ENCODE measurements at regions not wholly inside any gene's neighbourhood (a gene's known extent, or its start where the extent isn't known, plus 50 kb on each side); places are given as distances from the start of the nearest gene placed in this dataset.

DNA sequence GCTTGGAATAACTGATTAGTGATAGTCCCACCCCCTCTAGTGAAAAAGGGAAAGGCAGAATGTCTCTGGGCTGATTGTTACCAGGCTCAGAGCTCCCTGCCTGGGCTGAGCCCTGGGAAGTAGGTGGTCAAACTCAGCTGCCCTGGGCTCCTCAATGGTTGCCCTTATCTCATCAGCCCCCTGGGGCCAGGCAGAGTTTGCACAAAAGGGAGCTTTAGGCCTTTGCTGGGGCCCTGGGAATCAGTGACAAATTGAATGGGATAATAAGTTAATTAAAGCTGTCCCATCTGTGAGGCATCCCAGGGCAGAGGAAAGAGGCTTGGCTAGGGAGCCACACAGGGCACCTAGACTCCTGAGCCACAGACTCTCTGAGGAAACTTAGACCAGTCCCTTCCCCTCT is 89.0 kb downstream of the EFNB1 start:
- Histone ChIP-seq H3K36me3 (ENCODE audit: control insufficient read depth, insufficient read depth, low read length) (no peaks in the 10 kb centered on the region), H3K27ac (ENCODE audit: insufficient read depth, low read length) (no peak overlapping the region), H3K79me2 (ENCODE audit: control insufficient read depth, insufficient read depth, low read length) (no peaks in the 10 kb centered on the region), H3K27me3 (ENCODE audit: control insufficient read depth, insufficient read depth, low read length) (no peaks in the 10 kb centered on the region), H3K4me2 (ENCODE audit: extremely low read depth, insufficient read depth, low read length) (no peak overlapping the region), H3K4me3 (replicated peaks in 1 of 4; ENCODE audit: control extremely low read depth in 1 of 4, insufficient read depth in 1 of 4, low read depth in 3 of 4, low read length in 4 of 4) (no peak overlapping the region), H4K20me1 (ENCODE audit: control insufficient read depth, extremely low read depth, insufficient read depth, low read length) (no peaks in the 10 kb centered on the region), H3K9ac (ENCODE audit: insufficient read depth, low read length) (no peak overlapping the region), H3K4me1 (ENCODE audit: control insufficient read depth, extremely low read depth, insufficient read depth, low read length) (no peaks in the 10 kb centered on the region), H3K9me3 (ENCODE audit: control insufficient read depth, insufficient read depth, low read depth, low read length) (no peaks in the 10 kb centered on the region), H2AFZ (ENCODE audit: low read length) (no peak overlapping the region)
- DNase-seq (ENCODE audit: low read depth in 2 of 2) = no peak
- TF ChIP-seq EZH2 (IDR thresholded peaks at IDR 0.05; ENCODE audit: low read length, missing control alignments) = no peak
- TF ChIP-seq, protein P1, sequence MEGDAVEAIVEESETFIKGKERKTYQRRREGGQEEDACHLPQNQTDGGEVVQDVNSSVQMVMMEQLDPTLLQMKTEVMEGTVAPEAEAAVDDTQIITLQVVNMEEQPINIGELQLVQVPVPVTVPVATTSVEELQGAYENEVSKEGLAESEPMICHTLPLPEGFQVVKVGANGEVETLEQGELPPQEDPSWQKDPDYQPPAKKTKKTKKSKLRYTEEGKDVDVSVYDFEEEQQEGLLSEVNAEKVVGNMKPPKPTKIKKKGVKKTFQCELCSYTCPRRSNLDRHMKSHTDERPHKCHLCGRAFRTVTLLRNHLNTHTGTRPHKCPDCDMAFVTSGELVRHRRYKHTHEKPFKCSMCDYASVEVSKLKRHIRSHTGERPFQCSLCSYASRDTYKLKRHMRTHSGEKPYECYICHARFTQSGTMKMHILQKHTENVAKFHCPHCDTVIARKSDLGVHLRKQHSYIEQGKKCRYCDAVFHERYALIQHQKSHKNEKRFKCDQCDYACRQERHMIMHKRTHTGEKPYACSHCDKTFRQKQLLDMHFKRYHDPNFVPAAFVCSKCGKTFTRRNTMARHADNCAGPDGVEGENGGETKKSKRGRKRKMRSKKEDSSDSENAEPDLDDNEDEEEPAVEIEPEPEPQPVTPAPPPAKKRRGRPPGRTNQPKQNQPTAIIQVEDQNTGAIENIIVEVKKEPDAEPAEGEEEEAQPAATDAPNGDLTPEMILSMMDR (conservative IDR thresholded peaks at IDR 0.05 in 1 of 2, IDR thresholded peaks at IDR 0.05 in 1 of 2; ENCODE audit: low read depth in 1 of 2, low read length in 2 of 2) = no peak

DNA sequence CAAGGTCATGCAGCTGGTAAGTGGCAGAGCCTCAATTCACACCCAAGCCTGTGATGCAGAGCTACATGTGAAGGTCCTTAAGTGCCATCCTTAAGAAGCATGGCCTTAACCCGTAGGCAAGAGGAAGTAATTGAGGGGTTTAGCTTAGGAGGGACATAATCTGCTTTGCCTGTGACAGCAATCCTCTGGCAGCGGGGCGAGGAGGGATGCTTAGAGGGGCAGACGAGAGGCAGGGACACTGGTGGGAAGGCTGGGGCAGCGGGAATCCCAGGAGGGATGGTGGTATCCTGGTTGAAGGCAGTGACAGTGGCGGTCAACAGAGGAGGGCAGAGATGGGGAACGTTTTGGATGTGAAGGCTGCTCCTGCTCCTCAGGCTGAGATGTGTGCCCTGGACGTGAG is 88.1 kb downstream of the EFNB1 start:
- Histone ChIP-seq H3K36me3 (ENCODE audit: control insufficient read depth, insufficient read depth, low read length) (no peaks in the 10 kb centered on the region), H3K9me3 (ENCODE audit: control insufficient read depth, insufficient read depth, low read depth, low read length) (no peaks in the 10 kb centered on the region), H3K4me2 (ENCODE audit: extremely low read depth, insufficient read depth, low read length) (no peak overlapping the region), H3K4me3 (replicated peaks in 1 of 4; ENCODE audit: control extremely low read depth in 1 of 4, insufficient read depth in 1 of 4, low read depth in 3 of 4, low read length in 4 of 4) (no peak overlapping the region), H3K79me2 (ENCODE audit: control insufficient read depth, insufficient read depth, low read length) (no peaks in the 10 kb centered on the region), H4K20me1 (ENCODE audit: control insufficient read depth, extremely low read depth, insufficient read depth, low read length) (no peaks in the 10 kb centered on the region), H3K27me3 (ENCODE audit: control insufficient read depth, insufficient read depth, low read length) (no peaks in the 10 kb centered on the region), H3K9ac (ENCODE audit: insufficient read depth, low read length) (no peak overlapping the region), H2AFZ (ENCODE audit: low read length) (no peak overlapping the region), H3K27ac (ENCODE audit: insufficient read depth, low read length) (no peak overlapping the region), H3K4me1 (ENCODE audit: control insufficient read depth, extremely low read depth, insufficient read depth, low read length) (no peaks in the 10 kb centered on the region)
- TF ChIP-seq EZH2 (IDR thresholded peaks at IDR 0.05; ENCODE audit: low read length, missing control alignments) = no peak
- TF ChIP-seq, protein P1 (conservative IDR thresholded peaks at IDR 0.05 in 1 of 2, IDR thresholded peaks at IDR 0.05 in 1 of 2; ENCODE audit: low read depth in 1 of 2, low read length in 2 of 2) = no peak
- DNase-seq (ENCODE audit: low read depth in 2 of 2) = no peak

DNA sequence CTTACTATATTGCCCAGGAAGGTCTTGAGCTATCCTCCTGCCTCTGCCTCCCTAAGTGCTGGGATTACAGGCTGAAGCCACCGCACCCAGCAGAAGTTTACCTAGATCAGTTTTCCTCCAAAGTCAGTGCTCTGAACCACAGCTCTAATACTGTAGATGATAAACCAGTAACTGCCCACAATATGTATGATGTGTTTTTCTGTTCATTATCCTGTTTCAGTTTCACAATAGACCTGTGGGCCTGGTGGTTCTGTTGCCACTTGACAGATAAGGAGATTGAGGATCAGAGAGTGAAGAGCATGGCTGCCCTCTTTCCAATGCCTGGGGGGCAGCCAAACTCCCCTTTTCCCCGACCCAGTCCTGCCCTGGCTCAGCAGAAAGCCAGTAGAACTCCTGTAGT is 87.0 kb downstream of the EFNB1 start:
- DNase-seq (ENCODE audit: low read depth in 2 of 2) = no peak
- TF ChIP-seq, protein P1 (conservative IDR thresholded peaks at IDR 0.05 in 1 of 2, IDR thresholded peaks at IDR 0.05 in 1 of 2; ENCODE audit: low read depth in 1 of 2, low read length in 2 of 2) = no peak
- TF ChIP-seq EZH2 (IDR thresholded peaks at IDR 0.05; ENCODE audit: low read length, missing control alignments) = no peak
- no peak overlapping the region for H3K4me3 ChIP-seq (replicated peaks in 1 of 4; ENCODE audit: control extremely low read depth in 1 of 4, insufficient read depth in 1 of 4, low read depth in 3 of 4, low read length in 4 of 4)

More for the DNA sequence above, 87.0 kb downstream of the EFNB1 start:
- H3K4me2 ChIP-seq (ENCODE audit: extremely low read depth, insufficient read depth, low read length) = no peak overlapping the region
- H2AFZ ChIP-seq (ENCODE audit: low read length) = no peak overlapping the region
- no peak overlapping the region for H3K27ac ChIP-seq (ENCODE audit: insufficient read depth, low read length)
- H3K4me1 ChIP-seq (ENCODE audit: control insufficient read depth, extremely low read depth, insufficient read depth, low read length) = no peaks in the 10 kb centered on the region
- no peaks in the 10 kb centered on the region for H3K36me3 ChIP-seq (ENCODE audit: control insufficient read depth, insufficient read depth, low read length)
- no peaks in the 10 kb centered on the region for H3K9me3 ChIP-seq (ENCODE audit: control insufficient read depth, insufficient read depth, low read depth, low read length)
- no peaks in the 10 kb centered on the region for H4K20me1 ChIP-seq (ENCODE audit: control insufficient read depth, extremely low read depth, insufficient read depth, low read length)
- no peaks in the 10 kb centered on the region for H3K79me2 ChIP-seq (ENCODE audit: control insufficient read depth, insufficient read depth, low read length)
- H3K9ac ChIP-seq (ENCODE audit: insufficient read depth, low read length) = no peak overlapping the region
- H3K27me3 ChIP-seq (ENCODE audit: control insufficient read depth, insufficient read depth, low read length) = no peaks in the 10 kb centered on the region
